HL-60 (cell line): ENCODE measurements at regions not wholly inside any gene's neighbourhood (a gene's known extent, or its start where the extent isn't known, plus 50 kb on each side); places are given as distances from the start of the nearest gene placed in this dataset.

Source experiments
- GABPA ChIP-seq: IDR thresholded peaks from 2 replicates; pipeline ENCODE4 v1.6.1; 2012; ENCODE audit warnings: low read depth
- POLR2AphosphoS5 ChIP-seq: IDR thresholded peaks from 2 replicates; pipeline ENCODE4 v1.6.1; 2012; ENCODE audit warnings: low read depth
- TF ChIP-seq, protein P1 (sequence below): IDR thresholded peaks from one replicate; pipeline ENCODE4 v1.5.1; 2011; ENCODE audit warnings: low read length, control low read depth, inconsistent platforms; ENCODE audit not compliant: insufficient read depth
- TF ChIP-seq, protein P2 (sequence below): IDR thresholded peaks from 2 replicates; pipeline ENCODE4 v1.6.1; 2012; ENCODE audit warnings: low read depth; ENCODE audit not compliant: insufficient replicate concordance

DNA sequence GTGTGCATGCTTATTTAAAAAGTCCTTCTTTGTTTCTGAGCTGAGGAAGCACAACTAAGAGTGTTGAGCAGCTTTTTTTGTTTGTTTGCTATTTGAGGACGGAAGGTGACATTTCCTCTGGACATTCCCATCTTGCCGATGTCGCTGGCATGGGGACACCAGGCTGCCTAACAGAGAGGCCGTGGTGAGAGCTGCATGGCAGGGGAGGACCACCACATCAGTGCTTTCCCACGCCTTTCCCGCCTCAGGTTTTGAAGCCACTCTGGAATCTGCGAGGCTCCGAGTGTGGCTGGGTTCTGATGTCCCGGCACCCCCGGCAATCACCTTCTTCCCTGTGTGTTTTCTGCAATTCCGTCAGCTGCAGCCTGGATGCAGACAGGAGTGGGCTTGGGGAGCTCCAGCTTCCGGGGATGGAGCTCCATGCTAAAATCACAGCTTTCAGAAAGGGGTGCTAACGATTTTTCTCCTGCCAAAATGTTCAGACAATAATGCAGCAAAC, 259.8 kb upstream of the IRX4 start:
- TF ChIP-seq, protein P1, sequence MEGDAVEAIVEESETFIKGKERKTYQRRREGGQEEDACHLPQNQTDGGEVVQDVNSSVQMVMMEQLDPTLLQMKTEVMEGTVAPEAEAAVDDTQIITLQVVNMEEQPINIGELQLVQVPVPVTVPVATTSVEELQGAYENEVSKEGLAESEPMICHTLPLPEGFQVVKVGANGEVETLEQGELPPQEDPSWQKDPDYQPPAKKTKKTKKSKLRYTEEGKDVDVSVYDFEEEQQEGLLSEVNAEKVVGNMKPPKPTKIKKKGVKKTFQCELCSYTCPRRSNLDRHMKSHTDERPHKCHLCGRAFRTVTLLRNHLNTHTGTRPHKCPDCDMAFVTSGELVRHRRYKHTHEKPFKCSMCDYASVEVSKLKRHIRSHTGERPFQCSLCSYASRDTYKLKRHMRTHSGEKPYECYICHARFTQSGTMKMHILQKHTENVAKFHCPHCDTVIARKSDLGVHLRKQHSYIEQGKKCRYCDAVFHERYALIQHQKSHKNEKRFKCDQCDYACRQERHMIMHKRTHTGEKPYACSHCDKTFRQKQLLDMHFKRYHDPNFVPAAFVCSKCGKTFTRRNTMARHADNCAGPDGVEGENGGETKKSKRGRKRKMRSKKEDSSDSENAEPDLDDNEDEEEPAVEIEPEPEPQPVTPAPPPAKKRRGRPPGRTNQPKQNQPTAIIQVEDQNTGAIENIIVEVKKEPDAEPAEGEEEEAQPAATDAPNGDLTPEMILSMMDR: no peak
- no peak for TF ChIP-seq POLR2AphosphoS5
- TF ChIP-seq, protein P2, sequence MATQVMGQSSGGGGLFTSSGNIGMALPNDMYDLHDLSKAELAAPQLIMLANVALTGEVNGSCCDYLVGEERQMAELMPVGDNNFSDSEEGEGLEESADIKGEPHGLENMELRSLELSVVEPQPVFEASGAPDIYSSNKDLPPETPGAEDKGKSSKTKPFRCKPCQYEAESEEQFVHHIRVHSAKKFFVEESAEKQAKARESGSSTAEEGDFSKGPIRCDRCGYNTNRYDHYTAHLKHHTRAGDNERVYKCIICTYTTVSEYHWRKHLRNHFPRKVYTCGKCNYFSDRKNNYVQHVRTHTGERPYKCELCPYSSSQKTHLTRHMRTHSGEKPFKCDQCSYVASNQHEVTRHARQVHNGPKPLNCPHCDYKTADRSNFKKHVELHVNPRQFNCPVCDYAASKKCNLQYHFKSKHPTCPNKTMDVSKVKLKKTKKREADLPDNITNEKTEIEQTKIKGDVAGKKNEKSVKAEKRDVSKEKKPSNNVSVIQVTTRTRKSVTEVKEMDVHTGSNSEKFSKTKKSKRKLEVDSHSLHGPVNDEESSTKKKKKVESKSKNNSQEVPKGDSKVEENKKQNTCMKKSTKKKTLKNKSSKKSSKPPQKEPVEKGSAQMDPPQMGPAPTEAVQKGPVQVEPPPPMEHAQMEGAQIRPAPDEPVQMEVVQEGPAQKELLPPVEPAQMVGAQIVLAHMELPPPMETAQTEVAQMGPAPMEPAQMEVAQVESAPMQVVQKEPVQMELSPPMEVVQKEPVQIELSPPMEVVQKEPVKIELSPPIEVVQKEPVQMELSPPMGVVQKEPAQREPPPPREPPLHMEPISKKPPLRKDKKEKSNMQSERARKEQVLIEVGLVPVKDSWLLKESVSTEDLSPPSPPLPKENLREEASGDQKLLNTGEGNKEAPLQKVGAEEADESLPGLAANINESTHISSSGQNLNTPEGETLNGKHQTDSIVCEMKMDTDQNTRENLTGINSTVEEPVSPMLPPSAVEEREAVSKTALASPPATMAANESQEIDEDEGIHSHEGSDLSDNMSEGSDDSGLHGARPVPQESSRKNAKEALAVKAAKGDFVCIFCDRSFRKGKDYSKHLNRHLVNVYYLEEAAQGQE: no peak
- no peak for TF ChIP-seq GABPA
